GM18870 (cell line): ENCODE measurements at regions not wholly inside any gene's neighbourhood (a gene's known extent, or its start where the extent isn't known, plus 50 kb on each side); places are given as distances from the start of the nearest gene placed in this dataset.

Experiments used
- ATAC-seq: cut with Tn5 transposase; IDR thresholded peaks from one replicate; pipeline ENCODE4 v1.9.1; 2021; ENCODE audit warnings: moderate library complexity; ENCODE audit not compliant: unreplicated experiment

- no peak for ATAC-seq
These were observed 165.0 kb downstream of the HEPH start for GRCh38 chrX:66328950-66329596.

GRCh38 chrX:66360894-66361293, 196.8 kb downstream of the HEPH start:
- no peak for ATAC-seq

DNA sequence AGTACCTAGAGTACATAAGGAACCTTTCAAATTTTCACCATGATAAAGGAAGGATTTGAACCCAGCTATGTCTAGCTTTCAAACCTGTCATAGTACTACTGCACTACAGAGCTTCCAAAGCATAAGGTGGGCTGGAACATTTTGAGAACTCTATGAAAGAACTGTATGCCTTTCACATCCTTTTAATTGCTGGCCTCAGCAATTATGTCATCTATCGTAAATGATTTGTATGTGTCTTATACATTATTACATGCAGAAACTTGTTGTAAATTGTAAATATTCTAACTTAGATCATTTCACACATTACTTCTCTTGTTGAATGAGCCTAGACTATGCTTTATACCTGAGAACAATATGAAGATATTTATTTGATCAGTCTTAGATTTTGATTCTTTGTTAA, 220.7 kb downstream of the HEPH start:
- no peak for ATAC-seq

GRCh38 chrX:66399273-66399672, 235.2 kb downstream of the HEPH start:
- ATAC-seq = no peak

GRCh38 chrX:66402165-66402564, 236.7 kb downstream of the EDA2R start:
- ATAC-seq = no peak

- ATAC-seq = peak; percentile 83
These were observed 230.4 kb downstream of the EDA2R start for GRCh38 chrX:66408507-66408906.

- ATAC-seq = no peak
These were observed 228.1 kb downstream of the EDA2R start for GRCh38 chrX:66410806-66411205.
